HCT116 (cell line): ENCODE measurements at regions not wholly inside any gene's neighbourhood (a gene's known extent, or its start where the extent isn't known, plus 50 kb on each side); places are given as distances from the start of the nearest gene placed in this dataset.

Source experiments
- ATAC-seq: fragments of 200-7000 bp; cut with Tn5 transposase; 2 replicates; pipeline ENCODE4 v1.9.1; 2020; ENCODE audit warnings: mild to moderate bottlenecking, moderate library complexity
- BruUV-seq: library from RNA; stranded (reverse); fragments of 400-500 nt; replicated peaks from 2 replicates; lab custom pipeline; 2021; lab: Mats Ljungman, UMichigan
- CTCF ChIA-PET: fragments of 300-600 bp; sonication (Branson Sonifier 250); formaldehyde crosslinking; loops from one replicate; lab custom pipeline; 2021; ENCODE audit warnings: antibody characterized with exemption; lab: Charles Lee
- POLR2A ChIA-PET: fragments of 300-600, 350-600 bp; sonication (Branson Sonifier 250); formaldehyde crosslinking; loops from one replicate; lab custom pipeline; 2021; ENCODE audit warnings: antibody characterized with exemption; lab: Charles Lee
- RAD21 ChIA-PET, 2 experiments: fragments of 300-600 bp; sonication (Branson Sonifier 250); formaldehyde crosslinking; loops; one replicate each; lab custom pipeline; 2023; ENCODE audit warnings: low total read pairs in 2 of 2; ENCODE audit not compliant: uncharacterized antibody in 2 of 2, unreplicated experiment in 2 of 2, low non-redundant PET in 1 of 2; lab: Charles Lee
- DNase-seq: peaks from one replicate; pipeline ENCODE4 v3.0.0-alpha.2; 2010; ENCODE audit warnings: low read depth, low spot score
- H2AFZ ChIP-seq: fragments of 200-600 bp; shearing (Covaris generic), sonication (generic); 2 replicates; pipeline ENCODE4 v1.6.1; 2017; ENCODE audit warnings: low read depth, mixed run types, mixed read lengths, antibody characterized with exemption, low read length; ENCODE audit not compliant: poor library complexity, severe bottlenecking
- H3K27ac ChIP-seq: 2 replicates; pipeline ENCODE4 v1.5.1; 2012; ENCODE audit warnings: low read depth, low read length
- H3K27me3 ChIP-seq: fragments of 200-600 bp; sonication (generic); 2 replicates; pipeline ENCODE4 v1.6.1; 2016; ENCODE audit warnings: mixed run types, low read length, mixed read lengths; ENCODE audit not compliant: insufficient read depth
- H3K36me3 ChIP-seq, 2 experiments: fragments of 200-500 bp in 1 of 2; fragments of 200-600 bp in 1 of 2; sonication (Bioruptor generic) in 1 of 2; sonication (generic) in 1 of 2; 2 replicates each; pipeline versions ENCODE4 v1.5.1 to v1.6.1; 2014 to 2016; ENCODE audit warnings: low read length in 2 of 2, inconsistent platforms in 1 of 2, mixed read lengths in 1 of 2, mixed run types in 1 of 2; ENCODE audit not compliant: insufficient read depth in 2 of 2, control insufficient read depth in 1 of 2
- H3K4me1 ChIP-seq, 2 experiments: fragments of 200-600 bp in 1 of 2; sonication (generic) in 1 of 2; 2 replicates each; pipeline versions ENCODE4 v1.5.1 to v1.6.1; 2012 to 2017; ENCODE audit warnings: low read length in 2 of 2, inconsistent platforms in 1 of 2, mild to moderate bottlenecking in 1 of 2, mixed read lengths in 1 of 2, mixed run types in 1 of 2, moderate library complexity in 1 of 2; ENCODE audit not compliant: insufficient read depth in 2 of 2, control insufficient read depth in 1 of 2
- H3K4me2 ChIP-seq: fragments of 200-600 bp; sonication (generic); 2 replicates; pipeline ENCODE4 v1.6.1; 2017; ENCODE audit warnings: mixed run types, low read length, mixed read lengths
- H3K4me3 ChIP-seq, 2 experiments: fragments of 200-600 bp in 1 of 2; sonication (generic) in 1 of 2; replicated peaks in 1 of 2; 2 replicates each; pipeline ENCODE4 v1.5.1; 2011 to 2016; ENCODE audit warnings: low read length in 2 of 2, control low read depth in 1 of 2, low read depth in 1 of 2, mild to moderate bottlenecking in 1 of 2, mixed read lengths in 1 of 2, mixed run types in 1 of 2
- H3K79me2 ChIP-seq: fragments of 200-600 bp; sonication (generic); 2 replicates; pipeline ENCODE4 v1.6.1; 2017; ENCODE audit warnings: mild to moderate bottlenecking, mixed run types, low read length, moderate library complexity, mixed read lengths; ENCODE audit not compliant: insufficient read depth
- H3K9ac ChIP-seq: fragments of 200-600 bp; sonication (generic); 2 replicates; pipeline ENCODE4 v1.6.1; 2016; ENCODE audit warnings: low read length, mixed read lengths
- H3K9me2 ChIP-seq: fragments of 200-600 bp; sonication (generic), shearing (Covaris generic); 2 replicates; pipeline ENCODE4 v1.6.1; 2017; ENCODE audit warnings: mixed run types, mild to moderate bottlenecking, moderate library complexity; ENCODE audit not compliant: insufficient read depth
- H3K9me3 ChIP-seq, 2 experiments: fragments of 200-500 bp in 1 of 2; fragments of 200-600 bp in 1 of 2; sonication (Bioruptor generic) in 1 of 2; sonication (generic) in 1 of 2; 2 replicates each; pipeline ENCODE4 v1.6.1; 2014 to 2017; ENCODE audit warnings: low read length in 2 of 2, mixed read lengths in 2 of 2, inconsistent platforms in 1 of 2, low read depth in 1 of 2, mild to moderate bottlenecking in 1 of 2, mixed run types in 1 of 2, moderate library complexity in 1 of 2; ENCODE audit not compliant: control insufficient read depth in 1 of 2, insufficient read depth in 1 of 2
- H4K20me1 ChIP-seq: fragments of 200-600 bp; sonication (generic), shearing (Covaris generic); 2 replicates; pipeline ENCODE4 v1.6.1; 2017; ENCODE audit warnings: mixed run types, mild to moderate bottlenecking, moderate library complexity; ENCODE audit not compliant: insufficient read depth
- EGR1 ChIP-seq: IDR thresholded peaks from 2 replicates; pipeline ENCODE4 v1.6.1; 2012; ENCODE audit warnings: low read depth
- EZH2 ChIP-seq: fragments of 200-600 bp; sonication (generic); IDR thresholded peaks from 2 replicates; pipeline ENCODE4 v1.6.1; 2017; ENCODE audit warnings: antibody characterized with exemption, mixed run types
- JUND ChIP-seq: IDR thresholded peaks from 2 replicates; pipeline ENCODE4 v1.6.1; 2012
- POLR2A ChIP-seq: IDR thresholded peaks from 2 replicates; pipeline ENCODE4 v1.7.0; 2011; ENCODE audit warnings: borderline replicate concordance; ENCODE audit not compliant: insufficient read depth, insufficient read length; ENCODE audit errors: extremely low read depth
- SIN3A ChIP-seq: IDR thresholded peaks from 2 replicates; pipeline ENCODE4 v1.6.1; 2012; ENCODE audit warnings: low read depth
- SP1 ChIP-seq: IDR thresholded peaks from 2 replicates; pipeline ENCODE4 v1.6.1; 2012; ENCODE audit warnings: low read depth
- TCF7L2 ChIP-seq: IDR thresholded peaks from 2 replicates; pipeline ENCODE4 v1.7.0; 2011; ENCODE audit warnings: borderline replicate concordance, inconsistent platforms; ENCODE audit not compliant: insufficient read depth, insufficient read length; ENCODE audit errors: extremely low read depth
- ZFX ChIP-seq: fragments of 450-650 bp; IDR thresholded peaks from 2 replicates; pipeline ENCODE4 v1.6.1; 2017
- intact Hi-C: fragments of 100-400 bp; cut with micrococcal nuclease; formaldehyde crosslinking; loops from 2 replicates; pipeline ENCODE4 v1.10.0; 2022
- TF ChIP-seq, protein P1 (sequence below): IDR thresholded peaks from 2 replicates; pipeline ENCODE4 v1.6.1; 2012; ENCODE audit warnings: low read depth
- TF ChIP-seq, protein P2 (sequence below), 3 experiments: fragments of 200-600 bp in 1 of 3; sonication (generic) in 1 of 3; IDR thresholded peaks in 2 of 3; conservative IDR thresholded peaks in 1 of 3; 2 replicates each; pipeline ENCODE4 v1.5.1; 2012 to 2017; ENCODE audit warnings: low read depth in 2 of 3, low read length in 2 of 3, antibody characterized with exemption in 1 of 3, borderline replicate concordance in 1 of 3, control low read depth in 1 of 3, mild to moderate bottlenecking in 1 of 3, mixed read lengths in 1 of 3, mixed run types in 1 of 3, moderate library complexity in 1 of 3; ENCODE audit not compliant: insufficient read depth in 1 of 3
- TF ChIP-seq, protein P3 (sequence below): IDR thresholded peaks from 2 replicates; pipeline ENCODE4 v1.6.1; 2012

DNA sequence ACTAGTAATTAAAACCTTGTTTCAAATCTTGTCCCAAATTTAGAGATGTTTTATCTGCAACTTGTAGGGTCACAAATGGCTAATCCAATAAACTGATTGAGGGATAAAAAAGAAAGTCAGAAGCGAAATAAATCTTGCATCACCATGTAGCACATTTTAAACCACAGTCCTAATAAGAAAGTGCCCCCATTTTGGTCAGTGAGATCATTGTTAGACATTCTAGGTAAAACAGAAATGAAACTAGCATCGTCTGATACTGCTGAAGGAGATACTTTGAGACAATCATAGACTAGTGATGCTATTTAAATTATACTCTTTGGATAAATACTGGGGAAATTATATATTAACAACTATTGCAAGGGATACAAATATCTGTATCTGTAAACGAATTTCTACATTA, 247.9 kb downstream of the AMY1C start (continued):
- TF ChIP-seq, protein P1, sequence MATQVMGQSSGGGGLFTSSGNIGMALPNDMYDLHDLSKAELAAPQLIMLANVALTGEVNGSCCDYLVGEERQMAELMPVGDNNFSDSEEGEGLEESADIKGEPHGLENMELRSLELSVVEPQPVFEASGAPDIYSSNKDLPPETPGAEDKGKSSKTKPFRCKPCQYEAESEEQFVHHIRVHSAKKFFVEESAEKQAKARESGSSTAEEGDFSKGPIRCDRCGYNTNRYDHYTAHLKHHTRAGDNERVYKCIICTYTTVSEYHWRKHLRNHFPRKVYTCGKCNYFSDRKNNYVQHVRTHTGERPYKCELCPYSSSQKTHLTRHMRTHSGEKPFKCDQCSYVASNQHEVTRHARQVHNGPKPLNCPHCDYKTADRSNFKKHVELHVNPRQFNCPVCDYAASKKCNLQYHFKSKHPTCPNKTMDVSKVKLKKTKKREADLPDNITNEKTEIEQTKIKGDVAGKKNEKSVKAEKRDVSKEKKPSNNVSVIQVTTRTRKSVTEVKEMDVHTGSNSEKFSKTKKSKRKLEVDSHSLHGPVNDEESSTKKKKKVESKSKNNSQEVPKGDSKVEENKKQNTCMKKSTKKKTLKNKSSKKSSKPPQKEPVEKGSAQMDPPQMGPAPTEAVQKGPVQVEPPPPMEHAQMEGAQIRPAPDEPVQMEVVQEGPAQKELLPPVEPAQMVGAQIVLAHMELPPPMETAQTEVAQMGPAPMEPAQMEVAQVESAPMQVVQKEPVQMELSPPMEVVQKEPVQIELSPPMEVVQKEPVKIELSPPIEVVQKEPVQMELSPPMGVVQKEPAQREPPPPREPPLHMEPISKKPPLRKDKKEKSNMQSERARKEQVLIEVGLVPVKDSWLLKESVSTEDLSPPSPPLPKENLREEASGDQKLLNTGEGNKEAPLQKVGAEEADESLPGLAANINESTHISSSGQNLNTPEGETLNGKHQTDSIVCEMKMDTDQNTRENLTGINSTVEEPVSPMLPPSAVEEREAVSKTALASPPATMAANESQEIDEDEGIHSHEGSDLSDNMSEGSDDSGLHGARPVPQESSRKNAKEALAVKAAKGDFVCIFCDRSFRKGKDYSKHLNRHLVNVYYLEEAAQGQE: no peak
- no peak for TF ChIP-seq POLR2A
- no peak for TF ChIP-seq JUND
- no peak for TF ChIP-seq ZFX
- TF ChIP-seq, protein P2, sequence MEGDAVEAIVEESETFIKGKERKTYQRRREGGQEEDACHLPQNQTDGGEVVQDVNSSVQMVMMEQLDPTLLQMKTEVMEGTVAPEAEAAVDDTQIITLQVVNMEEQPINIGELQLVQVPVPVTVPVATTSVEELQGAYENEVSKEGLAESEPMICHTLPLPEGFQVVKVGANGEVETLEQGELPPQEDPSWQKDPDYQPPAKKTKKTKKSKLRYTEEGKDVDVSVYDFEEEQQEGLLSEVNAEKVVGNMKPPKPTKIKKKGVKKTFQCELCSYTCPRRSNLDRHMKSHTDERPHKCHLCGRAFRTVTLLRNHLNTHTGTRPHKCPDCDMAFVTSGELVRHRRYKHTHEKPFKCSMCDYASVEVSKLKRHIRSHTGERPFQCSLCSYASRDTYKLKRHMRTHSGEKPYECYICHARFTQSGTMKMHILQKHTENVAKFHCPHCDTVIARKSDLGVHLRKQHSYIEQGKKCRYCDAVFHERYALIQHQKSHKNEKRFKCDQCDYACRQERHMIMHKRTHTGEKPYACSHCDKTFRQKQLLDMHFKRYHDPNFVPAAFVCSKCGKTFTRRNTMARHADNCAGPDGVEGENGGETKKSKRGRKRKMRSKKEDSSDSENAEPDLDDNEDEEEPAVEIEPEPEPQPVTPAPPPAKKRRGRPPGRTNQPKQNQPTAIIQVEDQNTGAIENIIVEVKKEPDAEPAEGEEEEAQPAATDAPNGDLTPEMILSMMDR (IDR thresholded peaks at IDR 0.05 in 2 of 3, conservative IDR thresholded peaks at IDR 0.05 in 1 of 3; ENCODE audit: borderline replicate concordance in 1 of 3, insufficient read depth in 1 of 3, low read depth in 2 of 3, low read length in 2 of 3): no peak

DNA sequence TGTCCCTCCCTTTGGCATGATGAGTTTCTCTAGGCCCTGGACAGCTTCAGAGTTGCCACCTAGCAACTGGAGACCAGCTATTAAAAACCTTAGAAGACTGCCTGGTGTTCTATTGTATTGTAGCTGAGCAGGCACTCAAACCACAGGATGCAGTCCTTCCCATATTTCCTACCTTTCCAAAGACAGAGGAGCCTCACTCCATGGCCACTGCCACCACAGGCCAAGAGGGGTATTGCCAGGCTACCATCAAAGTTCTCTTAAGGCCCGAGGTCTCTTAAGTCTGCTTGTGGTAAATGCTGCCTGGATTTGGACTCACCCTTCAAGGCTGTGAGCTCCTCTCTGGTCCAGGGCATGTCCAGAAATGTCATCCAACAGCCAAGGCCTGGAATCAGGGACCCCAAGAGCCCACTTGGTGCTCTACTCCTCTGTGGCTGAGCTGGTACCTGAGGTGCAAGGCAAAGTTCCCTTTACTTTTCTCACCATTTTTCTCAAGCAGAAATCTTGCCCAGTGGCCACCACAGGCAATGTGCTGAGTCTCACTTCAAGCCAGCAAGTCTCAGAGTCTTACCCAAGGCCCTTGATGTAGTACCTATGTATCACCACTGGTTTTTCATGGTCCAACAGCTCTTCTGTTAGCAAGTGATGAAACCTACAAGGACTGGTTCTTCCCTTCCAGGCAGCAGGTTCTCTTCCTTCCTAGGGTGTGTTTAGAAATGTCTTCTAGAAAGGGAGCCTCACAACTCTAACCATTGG, 269.4 kb downstream of the AMY1C start:
- H2AFZ ChIP-seq: no peak overlapping the region
- H3K4me3 ChIP-seq: no peak overlapping the region
- ChIA-PET POLR2A (no interaction called here), CTCF (no interaction called here), RAD21 (no interaction called here)
- no peaks in the 10 kb centered on the region for H3K27me3 ChIP-seq
- H3K9ac ChIP-seq: no peak overlapping the region
- no peaks in the 10 kb centered on the region for H4K20me1 ChIP-seq
- no TSS peak for BruUV-seq
- intact Hi-C loops: no loop called here
- no peak overlapping the region for H3K27ac ChIP-seq
- H3K79me2 ChIP-seq: no peaks in the 10 kb centered on the region
- H3K4me1 ChIP-seq: no peaks in the 10 kb centered on the region
- H3K9me3 ChIP-seq: peaks cover 11 to 31% of the 10 kb centered on the region in 2 experiments; a peak in 2 of 4 replicates
- no peak for TF ChIP-seq POLR2A
- TF ChIP-seq SP1: no peak
- TF ChIP-seq EZH2: no peak
- no peak for TF ChIP-seq JUND
- no peak for TF ChIP-seq EGR1
- TF ChIP-seq SIN3A: no peak
- TF ChIP-seq, protein P3, sequence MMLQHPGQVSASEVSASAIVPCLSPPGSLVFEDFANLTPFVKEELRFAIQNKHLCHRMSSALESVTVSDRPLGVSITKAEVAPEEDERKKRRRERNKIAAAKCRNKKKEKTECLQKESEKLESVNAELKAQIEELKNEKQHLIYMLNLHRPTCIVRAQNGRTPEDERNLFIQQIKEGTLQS: no peak
- TF ChIP-seq TCF7L2: no peak
- TF ChIP-seq, all 23 proteins: peak for 0
- no peak for ATAC-seq
- no peaks in the 10 kb centered on the region for H3K36me3 ChIP-seq
- no peak for DNase-seq
- H3K4me2 ChIP-seq: no peak overlapping the region
- no peaks in the 10 kb centered on the region for H3K9me2 ChIP-seq
